ENCODE measurements at regions not wholly inside any gene's neighbourhood (a gene's known extent, or its start where the extent isn't known, plus 50 kb on each side); places are given as distances from the start of the nearest gene placed in this dataset.
A peak's percentile ranks its signal among the peaks of the same experiment; 100 is the strongest.
"Not testable (repeated sequence)": the region's sequence is repeated elsewhere in the genome, so short reads cannot be mapped to it uniquely, and the experiment has no call there.

DNA sequence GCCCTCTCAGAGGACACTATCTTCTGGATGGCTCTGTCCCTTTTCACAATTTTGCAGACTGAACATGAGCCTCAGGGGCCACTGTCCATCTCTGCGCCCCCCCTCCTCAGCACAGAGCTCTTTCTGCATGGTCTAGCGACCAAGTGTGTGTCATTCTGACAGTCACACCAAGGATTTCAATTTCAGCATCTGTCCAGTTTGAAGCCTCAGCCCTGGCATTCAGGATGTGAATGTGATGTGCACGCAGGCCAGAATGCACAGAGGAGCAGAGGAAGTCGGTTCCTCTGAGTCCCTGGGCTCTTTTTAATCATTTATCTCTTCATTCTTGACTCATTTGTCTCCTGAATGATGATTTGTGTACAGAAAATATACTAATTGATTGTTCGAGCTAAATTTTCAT lies 102.0 kb upstream of the PWP1 start:
- DNase-seq, result no peak

DNA sequence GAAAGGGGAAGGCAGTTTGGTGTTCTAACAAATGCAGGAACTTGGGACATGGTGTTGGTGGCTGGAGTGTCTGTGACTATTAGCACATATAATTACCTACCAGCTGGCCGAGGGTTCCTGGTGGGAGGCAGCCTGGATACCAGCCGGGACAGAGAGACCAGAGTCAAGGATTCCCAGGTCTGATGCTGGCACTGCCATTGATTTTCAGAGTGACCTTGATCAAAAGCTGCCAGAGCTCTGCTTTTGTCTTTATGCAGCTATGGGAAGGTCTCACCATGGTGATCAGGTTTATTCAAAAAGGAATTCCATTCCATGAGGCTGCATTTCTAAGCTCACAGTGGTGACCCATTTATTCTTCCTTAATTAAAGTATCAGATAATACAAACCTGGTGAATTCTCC lies 101.0 kb upstream of the PWP1 start:
- DNase-seq, result no peak

DNA sequence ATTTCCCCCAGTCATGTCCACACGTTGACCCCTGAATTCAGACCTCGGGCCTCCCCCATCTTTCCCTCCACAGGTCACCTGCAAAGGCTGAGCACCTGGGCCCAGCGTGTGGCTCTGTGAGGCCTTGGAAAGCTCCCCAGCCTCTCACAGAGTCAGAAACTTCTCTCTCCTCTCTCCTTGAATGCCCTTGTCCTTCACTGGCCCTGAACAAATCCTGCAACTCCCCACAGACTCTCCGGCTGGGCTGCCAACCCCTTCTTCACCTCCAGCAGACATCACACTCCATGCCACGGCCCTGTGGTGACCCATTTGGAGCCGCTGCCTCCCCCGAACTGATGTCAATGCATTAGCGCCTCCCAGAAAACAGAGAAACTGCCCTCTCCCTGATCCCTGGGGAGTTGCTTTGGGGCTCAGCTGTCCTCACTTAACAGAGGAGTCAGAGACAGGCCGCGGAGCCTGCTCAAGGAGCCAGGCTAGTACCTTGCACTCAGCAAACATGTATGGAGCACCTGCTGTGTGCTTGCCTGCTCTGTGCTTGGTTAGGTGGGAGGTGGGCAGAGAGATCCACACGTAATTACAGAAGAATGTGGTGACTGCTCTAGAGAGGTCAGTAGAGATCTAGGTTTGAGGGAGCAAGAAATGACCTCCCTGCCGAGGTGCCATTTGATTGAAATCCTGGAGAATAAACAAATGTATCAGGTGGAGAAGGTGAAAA lies 99.2 kb upstream of the PWP1 start:
- DNase-seq, result no peak

GRCh38 chr12:107590413-107590812 lies 95.2 kb upstream of the PWP1 start:
- no peak for DNase-seq

DNA sequence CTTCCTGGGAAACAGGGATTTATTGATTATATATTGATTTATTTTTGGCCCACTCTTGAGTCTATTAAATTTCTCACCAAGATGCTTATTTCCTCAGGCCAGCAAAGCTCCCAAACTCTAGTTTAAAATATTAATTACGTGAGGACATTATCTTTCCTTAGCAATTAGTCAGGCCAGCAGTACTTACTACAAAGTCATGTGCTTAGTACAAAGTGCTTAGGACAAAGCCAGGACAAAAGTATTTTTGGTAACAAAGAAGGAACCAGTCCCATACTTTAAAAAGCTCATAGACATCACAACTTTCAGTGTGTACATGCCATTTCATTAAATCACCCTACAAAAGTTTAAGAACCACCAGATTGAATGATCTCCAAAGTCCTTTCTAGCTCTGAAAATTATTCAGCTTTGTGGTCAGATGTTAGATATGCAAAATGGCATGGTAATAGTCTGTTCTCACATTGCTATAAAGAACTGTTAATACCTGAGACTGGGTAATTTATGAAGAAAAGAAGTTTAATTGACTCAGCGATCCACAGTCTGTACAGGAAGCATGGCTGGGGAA lies 94.7 kb upstream of the PWP1 start:
- no peak for DNase-seq

DNA sequence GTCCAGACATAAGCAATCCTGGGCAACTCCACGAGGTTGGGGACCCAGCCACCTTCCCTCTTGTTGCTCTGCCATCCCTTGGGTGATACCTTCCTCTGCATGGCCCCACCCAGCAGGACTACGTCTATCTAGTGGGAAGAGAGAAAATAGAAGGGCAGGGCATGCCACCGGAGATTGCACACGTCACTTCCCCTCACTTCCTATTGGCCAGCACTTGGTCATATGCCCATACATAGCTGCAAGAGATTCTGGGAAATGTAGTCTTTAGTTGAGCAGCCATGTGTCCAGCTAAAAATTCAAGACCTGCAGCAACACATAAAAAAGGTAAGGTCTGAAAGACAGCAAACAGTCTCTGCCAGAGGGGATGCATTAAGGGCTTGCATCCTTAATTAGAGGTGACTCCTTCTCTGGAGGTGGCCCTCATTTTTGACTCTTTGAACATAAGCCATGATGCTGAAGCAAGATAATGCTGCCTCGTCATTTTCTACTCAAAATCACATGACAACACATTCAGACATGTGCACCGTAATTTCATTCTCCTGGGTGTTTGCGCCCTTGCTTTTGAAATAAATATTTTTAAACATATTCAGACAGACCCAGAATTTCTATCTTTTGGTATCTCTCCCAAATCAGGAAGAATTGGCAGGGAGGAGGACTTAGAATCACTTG lies 91.8 kb upstream of the PWP1 start:
- no peak for DNase-seq

GRCh38 chr12:107594995-107595394 lies 90.6 kb upstream of the PWP1 start:
- no peak for DNase-seq

DNA sequence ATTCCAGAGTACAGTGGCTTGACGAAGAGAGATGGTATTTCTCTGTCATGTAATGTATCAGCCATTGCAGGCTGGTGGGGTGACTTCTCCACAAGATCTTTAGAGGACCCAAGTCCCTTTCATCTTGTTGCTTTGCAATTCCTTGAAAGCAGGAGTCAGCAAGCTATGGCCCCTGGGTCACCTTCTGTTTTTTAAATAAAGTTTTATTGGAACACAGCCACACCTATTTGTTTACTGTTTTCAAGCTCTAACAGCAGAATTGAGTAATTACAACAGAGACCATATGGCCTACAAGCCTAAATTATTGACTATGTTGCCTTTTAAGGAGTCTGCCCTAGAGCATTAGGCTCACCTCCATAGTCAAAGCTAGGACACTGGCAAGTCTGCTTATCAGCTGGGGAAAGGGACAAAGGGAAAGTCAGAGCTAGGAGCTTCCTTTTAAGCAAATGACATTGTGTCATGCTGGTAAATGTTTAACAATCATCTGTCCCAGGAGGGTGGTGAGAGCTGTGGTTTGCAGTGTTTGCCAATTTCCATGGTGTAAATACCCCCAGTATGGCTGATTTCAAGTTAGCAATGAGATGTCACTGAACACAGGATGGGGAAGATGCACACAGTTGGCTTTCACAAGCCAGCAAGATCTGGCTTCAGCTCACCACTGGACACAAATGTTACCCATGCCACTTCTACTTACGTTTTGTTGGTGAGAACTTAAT lies 87.7 kb upstream of the PWP1 start:
- DNase-seq, result no peak

GRCh38 chr12:107598906-107599305 lies 86.7 kb upstream of the PWP1 start:
- DNase-seq, result no peak

DNA sequence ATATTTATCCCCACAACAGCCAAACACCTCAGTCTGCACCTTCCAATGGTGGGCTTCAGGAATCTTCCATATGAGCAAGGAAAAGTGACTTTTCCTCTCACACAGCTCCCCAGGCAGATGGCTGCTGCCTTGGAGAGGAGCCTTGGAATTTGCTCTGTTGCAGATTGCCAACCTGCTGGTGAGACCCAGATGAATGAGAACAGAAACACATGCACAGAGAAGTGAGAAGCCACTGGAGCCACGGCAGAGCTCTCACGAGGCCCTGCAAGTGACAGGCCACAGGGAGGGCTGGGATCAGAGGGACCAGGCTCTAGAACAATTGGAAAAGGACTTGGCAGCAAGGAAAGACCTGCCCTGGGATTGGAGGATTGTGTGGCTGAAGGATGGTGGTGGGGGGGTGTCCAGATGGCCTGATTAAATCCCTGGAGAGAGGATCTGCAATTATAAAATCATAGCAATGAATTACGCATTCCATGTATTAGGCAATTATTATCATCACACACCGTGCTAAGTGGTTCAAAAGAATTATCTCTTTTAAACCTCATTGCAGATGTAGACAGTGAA lies 84.9 kb upstream of the PWP1 start:
- DNase-seq, result no peak

GRCh38 chr12:107602446-107602845 lies 83.2 kb upstream of the PWP1 start:
- DNase-seq, result peak in 1 of 3 donors; percentile 37

GRCh38 chr12:107605293-107605692 lies 80.3 kb upstream of the PWP1 start:
- DNase-seq, result no peak

GRCh38 chr12:107607464-107608392 lies 77.9 kb upstream of the PWP1 start:
- DNase-seq, result peak; percentile 59 to 87 (median 84)

- DNase-seq, result not testable (repeated sequence)
Measured at GRCh38 chr12:107608779-107609178, 76.8 kb upstream of the PWP1 start.

- DNase-seq, result peak; percentile 14 to 63 (median 41)
Measured at GRCh38 chr12:107610021-107610859, 75.4 kb upstream of the PWP1 start.

DNA sequence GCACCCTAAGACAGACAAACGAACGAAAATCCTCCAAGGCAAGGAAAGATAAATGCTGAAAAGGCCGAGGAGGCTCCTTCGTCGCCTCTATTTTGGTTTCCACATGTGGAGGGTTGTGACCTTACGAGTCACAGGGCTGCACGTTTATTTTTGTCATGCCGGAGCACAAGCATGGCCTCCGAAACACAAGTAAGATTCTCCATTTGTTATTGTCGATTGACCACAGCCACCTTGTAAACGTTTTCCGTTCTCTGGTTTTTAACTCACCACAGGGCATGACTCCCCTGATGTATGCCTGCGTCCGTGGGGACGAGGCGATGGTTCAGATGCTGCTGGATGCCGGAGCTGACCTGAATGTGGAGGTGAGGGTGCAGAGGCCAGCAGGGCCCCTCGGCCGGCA lies 73.1 kb upstream of the PWP1 start:
- no peak for DNase-seq

GRCh38 chr12:107616941-107617340 lies 68.7 kb upstream of the PWP1 start:
- no peak for DNase-seq

DNA sequence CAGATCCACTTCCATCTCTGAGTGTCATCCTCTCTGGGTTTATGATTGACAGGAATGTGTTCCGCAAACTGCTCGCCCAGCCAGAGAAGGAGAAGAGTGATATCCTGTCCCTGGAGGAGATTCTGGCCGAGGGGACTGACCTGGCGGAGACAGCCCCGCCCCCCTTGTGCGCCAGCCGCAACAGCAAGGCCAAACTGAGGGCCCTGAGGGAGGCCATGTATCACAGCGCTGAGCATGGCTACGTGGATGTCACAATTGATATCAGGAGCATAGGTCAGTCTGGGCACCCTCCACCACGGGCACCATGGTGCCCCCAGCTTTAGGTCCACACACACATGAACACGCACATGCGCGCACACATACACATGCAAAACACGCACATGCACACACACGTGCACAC lies 67.5 kb upstream of the PWP1 start:
- DNase-seq, result no peak

DNA sequence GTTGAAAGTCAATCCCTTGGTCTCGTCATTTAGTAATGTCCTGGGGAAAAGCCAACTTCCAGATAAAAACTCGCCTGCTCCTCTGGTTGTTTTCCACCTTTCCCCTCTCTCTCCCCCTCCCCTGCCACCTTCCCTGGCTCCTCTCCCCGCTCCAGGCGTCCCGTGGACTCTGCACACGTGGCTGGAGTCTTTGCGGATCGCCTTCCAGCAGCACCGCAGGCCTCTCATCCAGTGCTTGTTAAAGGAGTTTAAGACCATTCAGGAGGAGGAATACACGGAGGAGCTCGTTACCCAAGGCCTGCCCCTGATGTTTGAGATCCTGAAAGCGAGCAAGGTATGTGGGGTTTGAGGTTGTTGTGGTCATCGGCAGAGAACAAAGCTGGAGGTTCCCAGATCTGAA lies 65.8 kb upstream of the PWP1 start:
- DNase-seq, result no peak

GRCh38 chr12:107622001-107622400 lies 63.6 kb upstream of the PWP1 start:
- DNase-seq, result no peak

Measured in muscle of back (tissue), 3 donors.